Neural progenitor cell (in vitro differentiated cells): ENCODE measurements at regions not wholly inside any gene's neighbourhood (a gene's known extent, or its start where the extent isn't known, plus 50 kb on each side); places are given as distances from the start of the nearest gene placed in this dataset.

ENCODE experiments used
- DNase-seq: peaks from one replicate; pipeline ENCODE4 v3.0.0-alpha.2; 2016; ENCODE audit warnings: low spot score
- H2AFZ ChIP-seq: fragments of 200-600 bp; sonication (generic); replicated peaks from 2 replicates; pipeline ENCODE4 v1.6.1; 2016; ENCODE audit warnings: antibody characterized with exemption
- H3F3A ChIP-seq: fragments of 200-600 bp; sonication (generic); 2 replicates; pipeline ENCODE4 v1.6.1; 2016; ENCODE audit warnings: antibody characterized with exemption, low read depth
- H3K27ac ChIP-seq: fragments of 200-600 bp; sonication (generic); 2 replicates; pipeline ENCODE4 v1.5.1; 2016; ENCODE audit warnings: mild to moderate bottlenecking
- H3K27me3 ChIP-seq: fragments of 200-600 bp; sonication (generic); 2 replicates; pipeline ENCODE4 v1.6.1; 2016; ENCODE audit warnings: mild to moderate bottlenecking, moderate library complexity
- H3K36me3 ChIP-seq: fragments of 200-600 bp; sonication (generic); 2 replicates; pipeline ENCODE4 v1.5.1; 2016
- H3K4me1 ChIP-seq: fragments of 200-600 bp; sonication (generic); 2 replicates; pipeline ENCODE4 v1.6.1; 2016; ENCODE audit warnings: mixed run types
- H3K4me2 ChIP-seq: fragments of 200-600 bp; sonication (generic); 2 replicates; pipeline ENCODE4 v1.6.1; 2016
- H3K4me3 ChIP-seq: fragments of 200-600 bp; sonication (generic); 2 replicates; pipeline ENCODE4 v1.5.1; 2016
- H3K79me2 ChIP-seq: fragments of 200-600 bp; sonication (generic); 2 replicates; pipeline ENCODE4 v1.6.1; 2016; ENCODE audit warnings: low read depth
- H3K9ac ChIP-seq: fragments of 200-600 bp; sonication (generic); 2 replicates; pipeline ENCODE4 v1.6.1; 2016
- H3K9me3 ChIP-seq: fragments of 200-600 bp; sonication (generic); 2 replicates; pipeline ENCODE4 v1.5.1; 2016; ENCODE audit warnings: low read depth
- H4K20me1 ChIP-seq: fragments of 200-600 bp; sonication (generic); 2 replicates; pipeline ENCODE4 v1.6.1; 2016; ENCODE audit warnings: low read depth
- H3K27ac Mint-ChIP-seq: 3 replicates; pipeline ENCODE4 v1.8.0; 2021; ENCODE audit warnings: mixed read lengths
- H3K27me3 Mint-ChIP-seq: 2 replicates; pipeline ENCODE4 v1.8.0; 2022; ENCODE audit warnings: low read depth, mild to moderate bottlenecking, inconsistent platforms, moderate library complexity, mixed read lengths; ENCODE audit not compliant: insufficient read depth
- H3K36me3 Mint-ChIP-seq: 3 replicates; pipeline ENCODE4 v1.8.0; 2021; ENCODE audit warnings: mixed read lengths
- H3K4me1 Mint-ChIP-seq: 3 replicates; pipeline ENCODE4 v1.8.0; 2021; ENCODE audit warnings: mixed read lengths
- H3K4me3 Mint-ChIP-seq: 3 replicates; pipeline ENCODE4 v1.8.0; 2021; ENCODE audit warnings: mild to moderate bottlenecking, moderate library complexity, mixed read lengths
- H3K9me3 Mint-ChIP-seq: 3 replicates; pipeline ENCODE4 v1.8.0; 2020; ENCODE audit warnings: mixed read lengths
- CTCF ChIP-seq: fragments of 200-600 bp; sonication (generic); IDR thresholded peaks from 2 replicates; pipeline ENCODE4 v1.5.1; 2017; ENCODE audit warnings: antibody characterized with exemption, mild to moderate bottlenecking
- EZH2 ChIP-seq: fragments of 200-600 bp; sonication (generic); IDR thresholded peaks from 2 replicates; pipeline ENCODE4 v1.6.1; 2017; ENCODE audit warnings: antibody characterized with exemption, mild to moderate bottlenecking, moderate library complexity
- EZH2phosphoT487 ChIP-seq: fragments of 200-600 bp; sonication (generic); IDR thresholded peaks from 2 replicates; pipeline ENCODE4 v1.6.1; 2017; ENCODE audit warnings: antibody characterized with exemption

DNA sequence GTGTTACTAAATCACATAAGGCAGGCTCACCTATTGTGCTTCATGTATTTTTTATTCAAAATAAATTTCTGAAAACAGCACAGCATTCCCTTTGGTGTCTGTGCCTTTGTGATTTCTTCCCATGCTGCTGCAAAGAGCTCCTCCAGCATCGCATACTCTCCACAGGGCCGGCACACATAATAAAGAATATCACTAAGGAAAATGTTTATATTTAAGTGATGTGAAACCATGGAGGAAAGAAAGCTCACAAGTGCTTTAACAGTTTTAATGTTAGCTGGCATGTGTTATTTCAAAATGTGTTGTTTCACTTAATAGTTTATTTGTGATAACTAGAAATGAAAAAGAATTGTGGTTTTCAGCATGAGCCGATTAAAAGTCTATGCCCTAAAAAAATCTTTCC, 241.3 kb upstream of the ANO3 start:
- no peaks in the 10 kb centered on the region for H3K4me1 Mint-ChIP-seq
- H3K4me2 ChIP-seq, result no peak overlapping the region
- no peaks in the 10 kb centered on the region for H3K9me3 ChIP-seq
- no peak overlapping the region for H3K27ac Mint-ChIP-seq
- no peak overlapping the region for H3K4me3 ChIP-seq
- no peak for DNase-seq
- H3K9ac ChIP-seq, result no peak overlapping the region
- H3F3A ChIP-seq, result no peaks in the 10 kb centered on the region
- H3K36me3 ChIP-seq, result no peaks in the 10 kb centered on the region
- H3K36me3 Mint-ChIP-seq, result no peaks in the 10 kb centered on the region
- no peaks in the 10 kb centered on the region for H3K4me1 ChIP-seq
- no peaks in the 10 kb centered on the region for H3K27me3 Mint-ChIP-seq
- TF ChIP-seq EZH2phosphoT487, result no peak
- TF ChIP-seq EZH2, result no peak
- no peak for TF ChIP-seq CTCF
- no peaks in the 10 kb centered on the region for H3K79me2 ChIP-seq
- no peaks in the 10 kb centered on the region for H3K9me3 Mint-ChIP-seq
- H3K4me3 Mint-ChIP-seq, result no peak overlapping the region
- H3K27me3 ChIP-seq, result no peaks in the 10 kb centered on the region
- H2AFZ ChIP-seq, result no peak overlapping the region
- H3K27ac ChIP-seq, result no peak overlapping the region
- H4K20me1 ChIP-seq, result no peaks in the 10 kb centered on the region

DNA sequence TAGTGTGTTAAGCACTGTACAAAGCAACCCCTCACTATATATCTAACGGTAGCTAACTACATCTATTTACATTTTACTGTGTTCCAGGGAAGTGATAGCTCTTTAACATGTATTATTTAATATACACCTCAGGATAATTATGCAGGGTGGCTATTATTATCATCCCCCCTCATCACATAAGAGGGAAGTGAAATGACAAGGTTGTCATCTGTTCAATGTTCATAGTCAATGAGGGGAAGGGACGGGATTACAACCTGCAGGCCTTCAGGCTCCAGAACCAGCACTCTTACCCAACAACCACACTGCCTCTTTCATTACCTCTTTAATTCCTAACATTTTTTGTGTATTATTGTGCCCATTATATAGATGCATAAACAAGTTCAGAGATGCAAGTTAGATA, 238.7 kb upstream of the ANO3 start:
- Mint-ChIP-seq H3K4me3 (no peak overlapping the region), H3K4me1 (no peaks in the 10 kb centered on the region), H3K36me3 (no peaks in the 10 kb centered on the region), H3K9me3 (no peaks in the 10 kb centered on the region), H3K27me3 (peaks cover 2% of the 10 kb centered on the region), H3K27ac (no peak overlapping the region)
- H3K4me3 ChIP-seq, result no peak overlapping the region
- H3K4me2 ChIP-seq, result no peak overlapping the region
- no peaks in the 10 kb centered on the region for H3F3A ChIP-seq
- H3K36me3 ChIP-seq, result no peaks in the 10 kb centered on the region
- no peaks in the 10 kb centered on the region for H3K27me3 ChIP-seq
- H2AFZ ChIP-seq, result no peak overlapping the region
- H3K4me1 ChIP-seq, result no peaks in the 10 kb centered on the region
- no peaks in the 10 kb centered on the region for H3K9me3 ChIP-seq
- H3K27ac ChIP-seq, result no peak overlapping the region
- TF ChIP-seq EZH2phosphoT487 (no peak), EZH2 (no peak), CTCF (no peak)
- no peaks in the 10 kb centered on the region for H3K79me2 ChIP-seq
- DNase-seq, result no peak
- no peaks in the 10 kb centered on the region for H4K20me1 ChIP-seq
- H3K9ac ChIP-seq, result no peak overlapping the region

DNA sequence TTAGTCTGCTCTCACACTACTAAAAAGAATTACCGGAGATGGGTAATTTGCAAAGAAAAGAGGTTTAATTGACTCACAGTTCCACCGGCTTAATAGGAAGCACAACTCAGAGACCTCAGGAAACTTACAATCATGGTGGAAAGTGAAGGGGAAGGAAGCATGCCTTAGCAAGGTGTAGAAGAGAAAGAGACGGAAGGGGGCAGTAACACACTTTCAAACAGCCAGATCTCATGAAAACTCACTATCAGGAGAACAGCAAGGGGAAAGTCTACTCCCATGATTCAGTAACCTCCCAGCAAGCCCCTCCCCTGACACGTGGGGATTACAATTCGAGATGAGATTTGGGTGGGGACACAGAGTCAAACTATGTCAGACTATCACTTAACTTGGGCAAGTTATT, 236.6 kb upstream of the ANO3 start:
- H3K36me3 Mint-ChIP-seq, result no peaks in the 10 kb centered on the region
- Histone ChIP-seq H3K27me3 (no peaks in the 10 kb centered on the region), H3K4me2 (no peak overlapping the region), H4K20me1 (no peaks in the 10 kb centered on the region), H3K9me3 (no peaks in the 10 kb centered on the region), H3K4me1 (peaks cover 5% of the 10 kb centered on the region), H3F3A (no peaks in the 10 kb centered on the region), H2AFZ (no peak overlapping the region), H3K36me3 (no peaks in the 10 kb centered on the region), H3K9ac (no peak overlapping the region), H3K27ac (no peak overlapping the region), H3K79me2 (no peaks in the 10 kb centered on the region), H3K4me3 (no peak overlapping the region)
- no peak for TF ChIP-seq CTCF
- no peak for TF ChIP-seq EZH2phosphoT487
- TF ChIP-seq EZH2, result no peak
- no peaks in the 10 kb centered on the region for H3K9me3 Mint-ChIP-seq
- no peak for DNase-seq
- H3K4me3 Mint-ChIP-seq, result no peak overlapping the region
- peaks cover 2% of the 10 kb centered on the region for H3K27me3 Mint-ChIP-seq
- no peak overlapping the region for H3K27ac Mint-ChIP-seq
- H3K4me1 Mint-ChIP-seq, result no peaks in the 10 kb centered on the region

GRCh38 chr11:26096451-26096850, 235.5 kb upstream of the ANO3 start:
- Histone ChIP-seq H3K9ac (no peak overlapping the region), H3K9me3 (no peaks in the 10 kb centered on the region), H3K4me1 (peaks cover 11% of the 10 kb centered on the region), H3K79me2 (no peaks in the 10 kb centered on the region), H4K20me1 (no peaks in the 10 kb centered on the region), H2AFZ (no peak overlapping the region), H3K27ac (no peak overlapping the region), H3K4me3 (no peak overlapping the region), H3K4me2 (no peak overlapping the region), H3K36me3 (no peaks in the 10 kb centered on the region), H3K27me3 (no peaks in the 10 kb centered on the region), H3F3A (no peaks in the 10 kb centered on the region)
- TF ChIP-seq CTCF (no peak), EZH2phosphoT487 (no peak), EZH2 (no peak)
- DNase-seq, result no peak
- peaks cover 2% of the 10 kb centered on the region for H3K27me3 Mint-ChIP-seq
- H3K27ac Mint-ChIP-seq, result no peak overlapping the region
- no peaks in the 10 kb centered on the region for H3K36me3 Mint-ChIP-seq
- H3K4me3 Mint-ChIP-seq, result no peak overlapping the region
- no peaks in the 10 kb centered on the region for H3K4me1 Mint-ChIP-seq
- no peaks in the 10 kb centered on the region for H3K9me3 Mint-ChIP-seq
